Colonic mucosa (tissue), 4 donors: ENCODE measurements at regions not wholly inside any gene's neighbourhood (a gene's known extent, or its start where the extent isn't known, plus 50 kb on each side); places are given as distances from the start of the nearest gene placed in this dataset.

ENCODE experiments used
- DNase-seq: peaks from one replicate; pipeline ENCODE4 v3.0.0-alpha.2; 2020
- H3K27ac ChIP-seq: fragments of 200-600 bp; one replicate; pipeline ENCODE4 v1.8.0; 2021
- H3K27me3 ChIP-seq: fragments of 200-600 bp; one replicate; pipeline ENCODE4 v1.8.0; 2021
- H3K36me3 ChIP-seq: fragments of 200-600 bp; one replicate; pipeline ENCODE4 v1.8.0; 2021
- H3K4me1 ChIP-seq: fragments of 200-600 bp; one replicate; pipeline ENCODE4 v1.8.0; 2021; ENCODE audit warnings: mild to moderate bottlenecking
- H3K4me3 ChIP-seq: fragments of 200-600 bp; one replicate; pipeline ENCODE4 v1.8.0; 2021
- H3K9ac ChIP-seq, 2 donors: one replicate each; pipeline ENCODE4 v1.7.0; 2013; ENCODE audit warnings: control low read depth in 2 of 2, low read depth in 2 of 2, low read length in 2 of 2
- H3K9me3 ChIP-seq: fragments of 200-600 bp; one replicate; pipeline ENCODE4 v1.8.0; 2021
- intact Hi-C: fragments of 100-400 bp; cut with DNase I; formaldehyde crosslinking; loops from one replicate; pipeline ENCODE4 v1.14.1; 2022
- TF ChIP-seq, protein P1 (sequence below): fragments of 200-600 bp; IDR thresholded peaks from one replicate; pipeline ENCODE4 v1.8.0; 2022; ENCODE audit warnings: antibody characterized with exemption, mild to moderate bottlenecking
- donor health status: healthy.
- donor health status: DM: no; HTN: no; CAD: no.
- donor health status: DM: no; HTN: no; CAD: no.

DNA sequence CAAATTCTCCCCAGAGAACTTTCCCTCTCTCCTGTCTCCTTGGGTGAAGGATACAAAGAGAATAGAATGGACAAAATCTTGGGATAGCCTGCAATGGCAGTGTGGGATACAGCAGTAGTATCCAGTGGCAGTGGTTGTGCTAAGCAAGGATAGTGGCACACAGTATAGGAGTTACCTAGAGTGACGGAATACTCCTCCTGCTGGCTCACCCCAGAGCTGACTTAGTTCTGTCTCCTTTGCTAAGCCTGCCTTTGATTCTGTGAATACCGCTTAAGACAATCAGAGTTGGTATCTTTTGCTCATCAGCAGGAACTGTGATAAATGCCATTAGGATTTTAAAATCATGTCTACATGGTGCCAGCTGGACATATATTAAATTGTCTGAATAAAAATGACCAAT, 404.3 kb downstream of the JRKL start:
- H3K9me3 ChIP-seq, result no peaks in the 10 kb centered on the region
- TF ChIP-seq, protein P1, sequence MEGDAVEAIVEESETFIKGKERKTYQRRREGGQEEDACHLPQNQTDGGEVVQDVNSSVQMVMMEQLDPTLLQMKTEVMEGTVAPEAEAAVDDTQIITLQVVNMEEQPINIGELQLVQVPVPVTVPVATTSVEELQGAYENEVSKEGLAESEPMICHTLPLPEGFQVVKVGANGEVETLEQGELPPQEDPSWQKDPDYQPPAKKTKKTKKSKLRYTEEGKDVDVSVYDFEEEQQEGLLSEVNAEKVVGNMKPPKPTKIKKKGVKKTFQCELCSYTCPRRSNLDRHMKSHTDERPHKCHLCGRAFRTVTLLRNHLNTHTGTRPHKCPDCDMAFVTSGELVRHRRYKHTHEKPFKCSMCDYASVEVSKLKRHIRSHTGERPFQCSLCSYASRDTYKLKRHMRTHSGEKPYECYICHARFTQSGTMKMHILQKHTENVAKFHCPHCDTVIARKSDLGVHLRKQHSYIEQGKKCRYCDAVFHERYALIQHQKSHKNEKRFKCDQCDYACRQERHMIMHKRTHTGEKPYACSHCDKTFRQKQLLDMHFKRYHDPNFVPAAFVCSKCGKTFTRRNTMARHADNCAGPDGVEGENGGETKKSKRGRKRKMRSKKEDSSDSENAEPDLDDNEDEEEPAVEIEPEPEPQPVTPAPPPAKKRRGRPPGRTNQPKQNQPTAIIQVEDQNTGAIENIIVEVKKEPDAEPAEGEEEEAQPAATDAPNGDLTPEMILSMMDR, result no peak
- no peak overlapping the region for H3K4me3 ChIP-seq
- H3K9ac ChIP-seq, result no peak overlapping the region
- DNase-seq, result no peak
- H3K4me1 ChIP-seq, result no peaks in the 10 kb centered on the region
- intact Hi-C loops, result no loop called here
- H3K27ac ChIP-seq, result no peak overlapping the region
- H3K27me3 ChIP-seq, result no peaks in the 10 kb centered on the region
- H3K36me3 ChIP-seq, result no peaks in the 10 kb centered on the region

DNA sequence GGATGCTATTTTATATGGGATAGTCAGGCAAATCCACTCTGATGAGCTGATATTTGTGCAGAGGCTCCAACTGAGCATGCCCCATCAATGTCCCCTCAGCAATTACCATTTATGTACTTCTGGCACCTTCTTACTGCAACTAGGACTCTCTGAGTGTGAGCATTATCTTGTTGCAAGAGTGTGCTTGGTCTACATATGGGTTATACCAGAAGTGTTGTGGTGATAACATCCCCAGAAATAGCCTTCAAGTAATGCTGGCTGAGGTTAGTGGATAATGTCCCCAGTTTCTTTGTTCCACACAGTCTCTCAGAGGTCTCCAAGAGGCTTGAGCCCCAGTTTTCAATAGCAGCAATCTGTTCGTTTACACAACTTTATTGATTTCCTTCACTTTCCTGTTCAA, 408.6 kb downstream of the JRKL start:
- intact Hi-C loops, result no loop called here
- Histone ChIP-seq H3K4me1 (no peaks in the 10 kb centered on the region), H3K36me3 (no peaks in the 10 kb centered on the region), H3K4me3 (no peak overlapping the region), H3K27ac (no peak overlapping the region), H3K27me3 (no peaks in the 10 kb centered on the region), H3K9me3 (no peaks in the 10 kb centered on the region), H3K9ac (no peak overlapping the region)
- DNase-seq, result no peak
- TF ChIP-seq, protein P1, result no peak

DNA sequence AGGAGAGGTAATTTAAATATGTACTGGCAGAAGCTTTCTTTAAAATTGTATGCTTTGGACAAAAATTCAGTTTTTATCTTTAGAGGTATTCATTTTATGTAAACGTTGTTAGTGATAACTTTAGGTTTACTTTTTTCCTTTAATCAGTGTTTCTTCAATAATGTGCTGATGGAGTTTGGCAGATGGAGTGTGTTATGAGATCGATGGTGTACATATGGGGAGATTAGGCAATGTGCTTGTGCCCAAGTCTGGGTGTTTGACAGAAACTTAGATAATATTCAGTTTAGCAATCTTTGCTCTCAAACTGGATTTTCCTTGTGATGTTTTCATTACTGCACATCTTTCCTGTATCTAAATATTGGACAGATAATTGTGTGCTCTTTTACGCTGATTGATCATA, 425.4 kb downstream of the JRKL start:
- H3K9ac ChIP-seq, result no peak overlapping the region
- no peaks in the 10 kb centered on the region for H3K36me3 ChIP-seq
- DNase-seq, result no peak
- no peaks in the 10 kb centered on the region for H3K27me3 ChIP-seq
- no peaks in the 10 kb centered on the region for H3K4me1 ChIP-seq
- no peak overlapping the region for H3K4me3 ChIP-seq
- intact Hi-C loops, result no loop called here
- no peaks in the 10 kb centered on the region for H3K9me3 ChIP-seq
- TF ChIP-seq, protein P1, result no peak
- H3K27ac ChIP-seq, result no peak overlapping the region

DNA sequence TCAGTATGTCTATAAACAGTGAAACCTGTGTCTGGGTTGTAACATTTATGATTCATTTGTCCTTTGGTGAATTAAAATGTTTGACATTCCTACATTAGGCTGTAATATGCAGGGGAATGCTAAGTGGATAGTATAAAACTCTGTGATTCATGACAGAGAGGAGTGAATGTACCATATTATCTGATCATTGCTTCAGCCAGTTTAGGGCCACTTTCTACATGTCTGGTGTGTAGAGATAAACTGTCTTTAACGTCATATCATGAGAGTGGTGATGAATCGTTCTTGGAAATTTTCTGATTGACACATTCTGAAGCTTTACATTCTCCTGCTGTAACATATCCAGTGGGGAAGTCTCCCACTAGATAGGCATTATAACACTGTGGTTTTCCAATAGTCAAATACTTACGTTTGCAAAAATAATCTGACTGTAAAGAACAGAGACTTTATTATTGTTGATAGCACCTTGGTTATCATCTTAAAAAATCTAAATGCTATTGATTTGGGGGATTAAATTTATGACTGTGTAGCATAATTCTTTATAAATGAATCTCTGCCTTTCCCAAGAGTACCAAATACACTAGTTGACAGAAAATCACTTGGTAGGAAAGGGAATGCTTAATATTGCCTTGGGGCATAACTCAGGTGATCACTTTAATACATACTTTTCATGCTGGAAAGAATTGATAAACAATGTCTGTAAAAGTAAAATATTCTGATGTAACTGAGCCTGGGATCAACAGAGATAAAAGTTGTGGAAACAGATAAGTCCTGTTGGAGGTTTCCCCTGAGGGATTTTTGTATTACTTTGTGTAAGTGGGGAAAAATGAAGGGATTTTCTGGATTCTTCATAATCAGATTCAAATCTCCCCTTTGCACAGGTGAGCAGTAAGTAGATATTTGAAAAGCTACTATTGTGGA, 427.9 kb downstream of the JRKL start:
- intact Hi-C loops, result no loop called here
- TF ChIP-seq, protein P1, result no peak
- H3K9ac ChIP-seq, result no peak overlapping the region
- H3K27ac ChIP-seq, result no peak overlapping the region
- H3K36me3 ChIP-seq, result no peaks in the 10 kb centered on the region
- no peaks in the 10 kb centered on the region for H3K27me3 ChIP-seq
- H3K4me3 ChIP-seq, result no peak overlapping the region
- H3K9me3 ChIP-seq, result no peaks in the 10 kb centered on the region
- no peak for DNase-seq
- no peaks in the 10 kb centered on the region for H3K4me1 ChIP-seq

DNA sequence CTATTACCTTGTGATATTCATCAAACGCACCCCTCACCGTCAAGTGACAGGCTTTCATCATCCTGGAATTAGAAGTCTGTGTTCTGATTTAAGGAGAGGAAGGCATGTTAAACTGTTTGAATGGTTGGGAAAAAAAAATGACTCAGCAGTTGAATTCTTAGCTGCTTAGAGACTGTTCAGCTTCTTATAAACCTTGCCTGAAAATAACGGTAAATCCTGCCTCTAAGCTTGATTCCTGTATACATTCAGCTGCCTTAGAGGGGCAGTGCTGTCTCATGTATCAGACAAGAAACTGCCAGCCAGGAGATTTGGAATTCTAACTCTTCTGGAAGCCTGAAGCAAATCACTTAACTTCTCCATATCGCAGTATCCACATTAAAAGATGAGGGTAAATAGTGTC, 437.4 kb downstream of the JRKL start:
- no peaks in the 10 kb centered on the region for H3K27me3 ChIP-seq
- no peaks in the 10 kb centered on the region for H3K36me3 ChIP-seq
- no peak overlapping the region for H3K9ac ChIP-seq
- no peaks in the 10 kb centered on the region for H3K4me1 ChIP-seq
- intact Hi-C loops, result no loop called here
- H3K27ac ChIP-seq, result no peak overlapping the region
- DNase-seq, result no peak
- no peak overlapping the region for H3K4me3 ChIP-seq
- TF ChIP-seq, protein P1, result no peak
- no peaks in the 10 kb centered on the region for H3K9me3 ChIP-seq
